Thyroid gland (tissue), 4 donors: ENCODE measurements at regions not wholly inside any gene's neighbourhood (a gene's known extent, or its start where the extent isn't known, plus 50 kb on each side); places are given as distances from the start of the nearest gene placed in this dataset.

Experiments
- DNase-seq, 2 donors: peaks; one replicate each; pipeline ENCODE4 v3.0.0-alpha.2; 2019
- H3K27ac ChIP-seq, 3 donors: fragments of 200-600 bp; sonication (generic); 1 replicate in 2 of 3; 2 replicates in 1 of 3; pipeline ENCODE4 v1.5.1; 2016 to 2019; ENCODE audit warnings: mild to moderate bottlenecking in 1 of 3, moderate library complexity in 1 of 3
- H3K27me3 ChIP-seq: fragments of 200-600 bp; sonication (generic); one replicate; pipeline ENCODE4 v1.5.1; 2019
- H3K36me3 ChIP-seq, 2 donors: fragments of 200-600 bp; sonication (generic); one replicate each; pipeline ENCODE4 v1.5.1; 2016 to 2019
- H3K4me1 ChIP-seq, 2 donors: fragments of 200-600 bp; sonication (generic); one replicate each; pipeline ENCODE4 v1.5.1; 2017 to 2019
- H3K4me3 ChIP-seq, 3 donors: fragments of 200-600 bp; sonication (generic); replicated peaks in 1 of 3; 1 replicate in 2 of 3; 2 replicates in 1 of 3; pipeline ENCODE4 v1.5.1; 2016; ENCODE audit warnings: mild to moderate bottlenecking in 1 of 3
- H3K9me3 ChIP-seq: fragments of 200-600 bp; sonication (generic); one replicate; pipeline ENCODE4 v1.5.1; 2017
- POLR2A ChIP-seq, 2 donors: fragments of 450-650 bp; IDR thresholded peaks; one replicate each; pipeline ENCODE4 v1.6.1; 2017; ENCODE audit warnings: antibody characterized with exemption in 2 of 2, mild to moderate bottlenecking in 2 of 2, moderate library complexity in 1 of 2
- WGBS, 2 donors: methylation state at CpG; one replicate each; pipeline ENCODE4 v1.1.5; 2017; 5-methylcytosine and 5-hydroxymethylcytosine counted together
- intact Hi-C: fragments of 100-400 bp; cut with DNase I; formaldehyde crosslinking; loops from one replicate; pipeline ENCODE4 v1.15.1; 2023
- TF ChIP-seq, protein P1 (sequence below), 6 experiments: fragments of 200-600 bp in 3 of 6; fragments of 450-650 bp in 3 of 6; sonication (generic) in 3 of 6; IDR thresholded peaks; one replicate each; pipeline ENCODE4 v1.5.1; 2016 to 2019; ENCODE audit warnings: antibody characterized with exemption in 6 of 6, mild to moderate bottlenecking in 2 of 6, inconsistent platforms in 1 of 6, moderate library complexity in 1 of 6

GRCh38 chr6:97621111-97621510, 338.1 kb upstream of the MMS22L start:
- no peak overlapping the region for H3K4me3 ChIP-seq
- DNase-seq = no peak
- no peaks in the 10 kb centered on the region for H3K36me3 ChIP-seq
- intact Hi-C loops = no loop called here
- no peak for TF ChIP-seq POLR2A (IDR thresholded peaks at IDR 0.05)
- TF ChIP-seq, protein P1, sequence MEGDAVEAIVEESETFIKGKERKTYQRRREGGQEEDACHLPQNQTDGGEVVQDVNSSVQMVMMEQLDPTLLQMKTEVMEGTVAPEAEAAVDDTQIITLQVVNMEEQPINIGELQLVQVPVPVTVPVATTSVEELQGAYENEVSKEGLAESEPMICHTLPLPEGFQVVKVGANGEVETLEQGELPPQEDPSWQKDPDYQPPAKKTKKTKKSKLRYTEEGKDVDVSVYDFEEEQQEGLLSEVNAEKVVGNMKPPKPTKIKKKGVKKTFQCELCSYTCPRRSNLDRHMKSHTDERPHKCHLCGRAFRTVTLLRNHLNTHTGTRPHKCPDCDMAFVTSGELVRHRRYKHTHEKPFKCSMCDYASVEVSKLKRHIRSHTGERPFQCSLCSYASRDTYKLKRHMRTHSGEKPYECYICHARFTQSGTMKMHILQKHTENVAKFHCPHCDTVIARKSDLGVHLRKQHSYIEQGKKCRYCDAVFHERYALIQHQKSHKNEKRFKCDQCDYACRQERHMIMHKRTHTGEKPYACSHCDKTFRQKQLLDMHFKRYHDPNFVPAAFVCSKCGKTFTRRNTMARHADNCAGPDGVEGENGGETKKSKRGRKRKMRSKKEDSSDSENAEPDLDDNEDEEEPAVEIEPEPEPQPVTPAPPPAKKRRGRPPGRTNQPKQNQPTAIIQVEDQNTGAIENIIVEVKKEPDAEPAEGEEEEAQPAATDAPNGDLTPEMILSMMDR (IDR thresholded peaks at IDR 0.05) = no peak
- H3K27me3 ChIP-seq = no peaks in the 10 kb centered on the region
- no peaks in the 10 kb centered on the region for H3K4me1 ChIP-seq
- no peaks in the 10 kb centered on the region for H3K9me3 ChIP-seq
- H3K27ac ChIP-seq = no peak overlapping the region

GRCh38 chr6:97626671-97627441, 343.8 kb upstream of the MMS22L start:
- Histone ChIP-seq H3K9me3 (no peaks in the 10 kb centered on the region), H3K27ac (no peak overlapping the region), H3K4me1 (peaks cover 0 to 6% of the 10 kb centered on the region in 2 donors), H3K36me3 (no peaks in the 10 kb centered on the region), H3K4me3 (no peak overlapping the region), H3K27me3 (no peaks in the 10 kb centered on the region)
- intact Hi-C loops = no loop called here
- TF ChIP-seq POLR2A (IDR thresholded peaks at IDR 0.05) = no peak
- TF ChIP-seq, protein P1 (IDR thresholded peaks at IDR 0.05) = no peak
- WGBS, 2 donors = 30 to 39% methylated on average over 7 of the region's 7 CpGs
- peak; percentile 28 for DNase-seq

- no peaks in the 10 kb centered on the region for H3K36me3 ChIP-seq
- H3K4me3 ChIP-seq = no peak overlapping the region
- H3K4me1 ChIP-seq = peaks cover 0 to 6% of the 10 kb centered on the region in 2 donors
- H3K27me3 ChIP-seq = no peaks in the 10 kb centered on the region
- H3K27ac ChIP-seq = no peak overlapping the region
- no peak for DNase-seq
- intact Hi-C loops = no loop called here
- 79 to 86% methylated on average over 2 of the region's 2 CpGs for WGBS, 2 donors
- TF ChIP-seq, protein P1 (IDR thresholded peaks at IDR 0.05) = no peak
- no peak for TF ChIP-seq POLR2A (IDR thresholded peaks at IDR 0.05)
- no peaks in the 10 kb centered on the region for H3K9me3 ChIP-seq
These were observed 346.2 kb upstream of the MMS22L start for GRCh38 chr6:97629180-97629579.

DNA sequence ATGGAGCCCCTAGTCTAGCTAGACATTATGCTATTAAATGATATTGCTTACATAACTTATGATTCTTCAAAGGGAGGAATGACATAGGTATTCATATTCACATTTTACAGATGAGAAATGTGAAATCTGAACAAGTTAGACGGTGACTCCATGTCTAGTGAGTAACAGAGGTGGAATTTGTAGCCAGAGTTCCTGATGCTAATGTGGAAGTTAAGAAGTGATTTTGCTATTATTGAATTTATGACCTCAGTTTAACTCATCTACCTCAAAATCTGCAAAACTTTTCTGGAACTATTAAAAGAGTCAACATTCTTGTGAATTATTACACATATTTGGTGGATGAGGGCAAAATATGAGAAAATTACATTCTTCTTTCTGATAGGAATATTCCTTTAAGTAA, 347.6 kb upstream of the MMS22L start:
- WGBS, 2 donors = 83 to 88% methylated on average over 1 of the region's 1 CpG
- H3K27me3 ChIP-seq = no peaks in the 10 kb centered on the region
- H3K4me3 ChIP-seq = no peak overlapping the region
- intact Hi-C loops = no loop called here
- H3K4me1 ChIP-seq = peaks cover 0 to 6% of the 10 kb centered on the region in 2 donors
- no peak for DNase-seq
- H3K36me3 ChIP-seq = no peaks in the 10 kb centered on the region
- no peaks in the 10 kb centered on the region for H3K9me3 ChIP-seq
- H3K27ac ChIP-seq = no peak overlapping the region
- TF ChIP-seq, protein P1 (IDR thresholded peaks at IDR 0.05) = no peak
- TF ChIP-seq POLR2A (IDR thresholded peaks at IDR 0.05) = no peak

DNA sequence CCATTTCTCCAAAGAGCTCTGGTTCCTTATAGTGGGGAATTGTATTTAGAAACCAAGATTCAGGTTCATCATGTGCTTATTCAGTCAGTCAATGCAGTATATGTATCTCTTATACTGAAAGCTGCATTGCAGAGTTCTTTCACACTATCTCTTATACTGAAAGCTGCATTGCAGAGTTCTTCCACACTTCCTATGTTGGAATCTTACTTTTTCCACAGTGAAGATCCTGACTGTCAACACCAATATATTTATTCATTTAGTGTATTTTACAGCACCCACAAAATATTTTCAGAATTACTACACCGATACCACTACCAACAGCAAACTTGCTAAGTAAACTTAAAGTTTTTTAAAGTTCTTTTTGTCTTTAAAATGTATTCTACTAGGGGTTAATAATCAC, 349.3 kb upstream of the MMS22L start:
- H3K4me3 ChIP-seq = no peak overlapping the region
- H3K27ac ChIP-seq = no peak overlapping the region
- WGBS, 2 donors = 93% methylated on average over 1 of the region's 1 CpG
- no peaks in the 10 kb centered on the region for H3K27me3 ChIP-seq
- H3K36me3 ChIP-seq = no peaks in the 10 kb centered on the region
- TF ChIP-seq, protein P1 (IDR thresholded peaks at IDR 0.05) = no peak
- H3K4me1 ChIP-seq = no peaks in the 10 kb centered on the region
- intact Hi-C loops = no loop called here
- H3K9me3 ChIP-seq = no peaks in the 10 kb centered on the region
- DNase-seq = no peak
